ENCODE measurements at regions not wholly inside any gene's neighbourhood (a gene's known extent, or its start where the extent isn't known, plus 50 kb on each side); places are given as distances from the start of the nearest gene placed in this dataset.
A peak's percentile ranks its signal among the peaks of the same experiment; 100 is the strongest.
"Not testable (repeated sequence)": the region's sequence is repeated elsewhere in the genome, so short reads cannot be mapped to it uniquely, and the experiment has no call there.

DNA sequence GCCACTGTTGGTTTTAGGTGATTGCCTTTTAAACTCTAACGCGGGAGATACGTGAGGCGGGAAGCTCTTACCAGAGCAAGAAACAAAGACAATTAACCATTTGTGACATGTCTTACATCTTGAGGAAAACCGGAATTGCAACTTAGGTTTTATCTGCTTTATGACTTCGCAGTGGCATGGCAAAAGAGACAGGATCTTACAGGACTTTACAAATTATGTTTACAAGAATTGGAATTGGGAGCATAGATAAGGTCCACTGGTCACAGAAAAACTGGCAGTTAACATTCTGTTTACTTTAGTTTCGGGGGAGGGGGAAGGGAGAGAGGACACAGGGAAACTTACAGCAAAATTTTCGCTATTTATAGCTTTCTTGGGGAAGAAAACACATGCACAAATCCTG lies 1119.6 kb downstream of the ZPLD1 start:
- TF ChIP-seq FOXM1 (IDR thresholded peaks at IDR 0.05; ENCODE audit: borderline replicate concordance) (no peak), FOXA1 (IDR thresholded peaks at IDR 0.05) (no peak), ZNF384 (IDR thresholded peaks at IDR 0.05) (no peak), SUZ12 (IDR thresholded peaks at IDR 0.05) (no peak), NFRKB (IDR thresholded peaks at IDR 0.05) (no peak), BHLHE40 (IDR thresholded peaks at IDR 0.05; ENCODE audit: borderline replicate concordance) (no peak), L3MBTL2 (conservative IDR thresholded peaks at IDR 0.05) (no peak)
- TF ChIP-seq, protein P1, sequence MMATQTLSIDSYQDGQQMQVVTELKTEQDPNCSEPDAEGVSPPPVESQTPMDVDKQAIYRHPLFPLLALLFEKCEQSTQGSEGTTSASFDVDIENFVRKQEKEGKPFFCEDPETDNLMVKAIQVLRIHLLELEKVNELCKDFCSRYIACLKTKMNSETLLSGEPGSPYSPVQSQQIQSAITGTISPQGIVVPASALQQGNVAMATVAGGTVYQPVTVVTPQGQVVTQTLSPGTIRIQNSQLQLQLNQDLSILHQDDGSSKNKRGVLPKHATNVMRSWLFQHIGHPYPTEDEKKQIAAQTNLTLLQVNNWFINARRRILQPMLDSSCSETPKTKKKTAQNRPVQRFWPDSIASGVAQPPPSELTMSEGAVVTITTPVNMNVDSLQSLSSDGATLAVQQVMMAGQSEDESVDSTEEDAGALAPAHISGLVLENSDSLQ (IDR thresholded peaks at IDR 0.05) = no peak
- ChIA-PET POLR2A (no interaction called here), CTCF (no interaction called here)
- DNase-seq (ENCODE audit: extremely low spot score) = no peak

DNA sequence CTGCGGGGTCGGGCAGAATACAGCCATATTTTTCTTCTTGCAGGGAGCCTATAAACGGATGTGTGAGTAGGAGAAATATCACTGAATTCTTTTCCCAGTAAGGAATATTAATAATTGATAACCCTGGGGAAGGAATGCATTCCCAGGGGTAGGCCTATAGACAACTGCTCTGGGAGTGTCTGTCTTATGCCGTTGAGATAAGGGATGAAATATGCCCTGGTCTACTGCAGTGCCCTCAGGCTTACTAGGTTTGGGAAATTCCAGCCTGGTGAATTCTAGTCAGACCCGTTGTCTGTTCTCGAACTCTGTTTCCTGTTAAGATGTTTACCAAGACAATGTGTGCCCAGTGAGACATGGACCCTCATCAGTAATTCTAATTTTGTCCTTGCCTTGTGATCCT lies 1129.3 kb downstream of the ZPLD1 start:
- CTCF ChIA-PET; POLR2A ChIA-PET; DNase-seq (ENCODE audit: extremely low spot score): not testable (repeated sequence)

DNA sequence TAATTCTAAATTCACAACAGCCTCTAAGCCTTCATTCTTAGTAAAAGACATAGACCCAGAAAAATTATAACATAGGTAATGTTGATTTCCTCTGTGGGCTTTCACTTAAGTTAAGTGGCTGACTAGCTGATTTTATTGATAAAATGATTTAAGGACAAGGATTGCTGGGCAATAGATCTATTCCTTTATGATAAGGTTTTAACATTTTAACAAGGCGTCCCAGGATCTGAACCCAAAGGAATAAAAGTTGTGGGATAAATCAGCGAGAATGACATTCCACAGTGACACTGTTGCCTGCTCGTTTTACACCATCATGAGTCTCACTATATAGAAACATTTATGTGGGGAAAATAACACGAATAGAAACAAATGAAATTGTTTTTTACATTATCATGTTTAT lies 1151.0 kb downstream of the ZPLD1 start:
- DNase-seq (ENCODE audit: extremely low spot score) = no peak
- peak; percentile 85; the same call in 1 of the 2 replicates for TF ChIP-seq CTBP1 (IDR thresholded peaks at IDR 0.05; ENCODE audit: borderline replicate concordance)
- TF ChIP-seq HDGF (IDR thresholded peaks at IDR 0.05; ENCODE audit: borderline replicate concordance) = no peak
- no peak for TF ChIP-seq BHLHE40 (IDR thresholded peaks at IDR 0.05; ENCODE audit: borderline replicate concordance)
- TF ChIP-seq, protein P1 (IDR thresholded peaks at IDR 0.05) = peak; percentile 94
- TF ChIP-seq LEF1 (IDR thresholded peaks at IDR 0.05; ENCODE audit: borderline replicate concordance) = no peak
- TF ChIP-seq TARDBP (IDR thresholded peaks at IDR 0.05) = no peak
- ChIA-PET CTCF (no interaction called here), POLR2A (no interaction called here)

DNA sequence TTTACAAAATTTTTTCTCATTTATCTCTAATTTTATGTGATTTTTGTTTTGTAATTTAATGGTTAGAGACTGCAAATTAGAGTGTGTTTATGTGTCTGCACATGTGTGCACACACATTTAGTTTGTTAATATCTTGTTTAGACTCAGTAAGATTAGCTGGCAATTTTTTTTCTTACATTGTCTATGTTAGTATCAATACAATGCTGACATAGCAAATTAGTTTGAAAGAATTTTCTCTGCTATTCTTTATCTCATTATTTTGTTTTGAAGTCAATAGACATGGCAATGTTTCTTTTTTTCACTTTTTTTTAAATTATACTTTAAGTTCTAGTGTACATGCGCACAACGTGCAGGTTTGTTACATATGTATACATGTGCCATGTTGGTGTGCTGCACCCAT lies 1155.0 kb downstream of the ZPLD1 start:
- CTCF ChIA-PET = no interaction called here
- no peak for TF ChIP-seq FOXK2 (IDR thresholded peaks at IDR 0.05)
- no peak for TF ChIP-seq ELF4 (IDR thresholded peaks at IDR 0.05)
- no peak for TF ChIP-seq FOXM1 (IDR thresholded peaks at IDR 0.05; ENCODE audit: borderline replicate concordance)
- TF ChIP-seq SUZ12 (IDR thresholded peaks at IDR 0.05) = no peak
- TF ChIP-seq CTBP1 (IDR thresholded peaks at IDR 0.05; ENCODE audit: borderline replicate concordance) = no peak

DNA sequence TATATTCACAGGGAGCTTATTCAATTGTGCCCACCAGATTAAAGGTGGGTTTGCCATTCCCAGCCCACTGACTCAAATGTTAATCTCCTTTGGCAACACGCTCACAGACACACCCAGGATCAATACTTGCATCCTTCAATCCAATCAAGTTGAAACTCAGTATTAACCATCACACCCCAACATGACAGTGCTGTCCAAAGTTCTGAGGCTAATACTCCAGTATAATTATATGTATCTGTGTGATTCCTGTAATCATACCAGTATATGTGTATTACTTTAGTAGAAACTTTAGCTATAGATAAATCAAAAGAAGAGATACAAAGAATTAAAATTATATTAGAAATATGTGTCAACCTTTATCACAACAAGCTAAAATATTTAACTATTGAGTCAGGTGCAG lies 1166.0 kb downstream of the ZPLD1 start:
- no peak for DNase-seq (ENCODE audit: extremely low spot score)
- no peak for TF ChIP-seq TARDBP (IDR thresholded peaks at IDR 0.05)
- TF ChIP-seq BHLHE40 (IDR thresholded peaks at IDR 0.05; ENCODE audit: borderline replicate concordance) = no peak
- TF ChIP-seq SUZ12 (IDR thresholded peaks at IDR 0.05) = no peak
- ChIA-PET POLR2A (no interaction called here), CTCF (no interaction called here)

More for the DNA sequence above, 1155.0 kb downstream of the ZPLD1 start:
- DNase-seq (ENCODE audit: extremely low spot score) = no peak
- POLR2A ChIA-PET = no interaction called here

DNA sequence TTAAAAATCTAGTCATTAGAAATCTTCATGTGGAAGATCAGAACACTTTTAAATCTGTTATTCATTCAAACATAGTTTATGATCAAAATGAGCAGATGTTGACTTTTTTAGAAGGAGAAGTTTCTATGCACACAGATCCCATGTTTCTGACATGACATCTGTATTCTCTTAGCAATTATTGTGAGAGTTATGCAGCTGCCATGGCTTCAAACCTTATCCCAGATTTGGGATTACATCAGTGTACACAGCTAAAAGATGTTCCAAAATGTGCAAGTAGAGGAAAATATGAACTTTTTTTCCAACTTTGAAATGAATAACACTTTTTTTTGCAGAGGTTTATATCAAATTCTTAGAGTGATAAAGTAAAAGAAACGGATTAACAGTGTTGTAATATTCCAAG lies 1166.9 kb downstream of the ZPLD1 start:
- CTCF ChIA-PET = no interaction called here
- no peak for TF ChIP-seq TARDBP (IDR thresholded peaks at IDR 0.05)
- no peak for TF ChIP-seq BHLHE40 (IDR thresholded peaks at IDR 0.05; ENCODE audit: borderline replicate concordance)
- no peak for TF ChIP-seq CTBP1 (IDR thresholded peaks at IDR 0.05; ENCODE audit: borderline replicate concordance)
- no peak for TF ChIP-seq ZNF384 (IDR thresholded peaks at IDR 0.05)
- no peak for TF ChIP-seq FOXM1 (IDR thresholded peaks at IDR 0.05; ENCODE audit: borderline replicate concordance)
- TF ChIP-seq NFRKB (IDR thresholded peaks at IDR 0.05) = no peak
- no peak for TF ChIP-seq LEF1 (IDR thresholded peaks at IDR 0.05; ENCODE audit: borderline replicate concordance)
- TF ChIP-seq FOXK2 (IDR thresholded peaks at IDR 0.05) = no peak
- no peak for TF ChIP-seq ARNT (IDR thresholded peaks at IDR 0.05)
- TF ChIP-seq HDGF (IDR thresholded peaks at IDR 0.05; ENCODE audit: borderline replicate concordance) = no peak
- no peak for TF ChIP-seq L3MBTL2 (conservative IDR thresholded peaks at IDR 0.05)
- TF ChIP-seq ELF4 (IDR thresholded peaks at IDR 0.05) = no peak
- TF ChIP-seq FOXA1 (IDR thresholded peaks at IDR 0.05) = no peak
- TF ChIP-seq, protein P1 (IDR thresholded peaks at IDR 0.05) = no peak
- no peak for TF ChIP-seq SP1 (IDR thresholded peaks at IDR 0.05)
- TF ChIP-seq SUZ12 (IDR thresholded peaks at IDR 0.05) = no peak
- DNase-seq (ENCODE audit: extremely low spot score) = no peak
- POLR2A ChIA-PET = no interaction called here

DNA sequence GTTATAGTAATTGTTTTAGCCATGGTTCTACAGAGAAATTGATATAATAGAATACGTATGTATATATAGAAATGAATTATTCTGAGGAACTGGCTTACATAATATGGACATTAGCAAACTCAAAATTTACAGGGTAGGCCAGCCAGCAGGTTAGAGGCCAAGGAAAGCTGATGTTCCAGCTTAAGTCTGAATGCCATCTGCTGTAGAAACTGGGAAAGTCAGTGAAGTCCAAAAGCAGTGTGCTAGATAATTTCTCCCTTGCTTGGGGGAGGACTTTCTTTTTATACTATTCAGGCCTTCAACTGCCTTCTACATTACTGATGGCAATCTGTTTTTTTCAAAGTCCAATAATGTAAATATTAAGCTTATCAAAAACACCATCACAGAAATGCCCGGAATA lies 1174.7 kb downstream of the ZPLD1 start:
- DNase-seq (ENCODE audit: extremely low spot score) = no peak
- ChIA-PET POLR2A (no interaction called here), CTCF (no interaction called here)
- TF ChIP-seq SP1 (IDR thresholded peaks at IDR 0.05) = no peak
- TF ChIP-seq SUZ12 (IDR thresholded peaks at IDR 0.05) = no peak
- no peak for TF ChIP-seq ELF4 (IDR thresholded peaks at IDR 0.05)
- no peak for TF ChIP-seq BHLHE40 (IDR thresholded peaks at IDR 0.05; ENCODE audit: borderline replicate concordance)
- TF ChIP-seq L3MBTL2 (conservative IDR thresholded peaks at IDR 0.05) = no peak
- TF ChIP-seq LEF1 (IDR thresholded peaks at IDR 0.05; ENCODE audit: borderline replicate concordance) = no peak
- TF ChIP-seq HDGF (IDR thresholded peaks at IDR 0.05; ENCODE audit: borderline replicate concordance) = no peak
- TF ChIP-seq CTBP1 (IDR thresholded peaks at IDR 0.05; ENCODE audit: borderline replicate concordance) = no peak
- TF ChIP-seq FOXK2 (IDR thresholded peaks at IDR 0.05) = no peak
- TF ChIP-seq, protein P1 (IDR thresholded peaks at IDR 0.05) = no peak
- no peak for TF ChIP-seq ARNT (IDR thresholded peaks at IDR 0.05)
- no peak for TF ChIP-seq ZNF384 (IDR thresholded peaks at IDR 0.05)
- TF ChIP-seq NFRKB (IDR thresholded peaks at IDR 0.05) = no peak
- TF ChIP-seq FOXM1 (IDR thresholded peaks at IDR 0.05; ENCODE audit: borderline replicate concordance) = no peak
- no peak for TF ChIP-seq FOXA1 (IDR thresholded peaks at IDR 0.05)
- TF ChIP-seq TARDBP (IDR thresholded peaks at IDR 0.05) = no peak

Measured in HEK293T (cell line).